HG02852 (cell line): ENCODE measurements at regions not wholly inside any gene's neighbourhood (a gene's known extent, or its start where the extent isn't known, plus 50 kb on each side); places are given as distances from the start of the nearest gene placed in this dataset.
"Not testable (repeated sequence)": the region's sequence is repeated elsewhere in the genome, so short reads cannot be mapped to it uniquely, and the experiment has no call there.

Source experiments
- ATAC-seq: cut with Tn5 transposase; IDR thresholded peaks from one replicate; pipeline ENCODE4 v1.9.1; 2021; ENCODE audit warnings: mild to moderate bottlenecking, moderate library complexity; ENCODE audit not compliant: unreplicated experiment

DNA sequence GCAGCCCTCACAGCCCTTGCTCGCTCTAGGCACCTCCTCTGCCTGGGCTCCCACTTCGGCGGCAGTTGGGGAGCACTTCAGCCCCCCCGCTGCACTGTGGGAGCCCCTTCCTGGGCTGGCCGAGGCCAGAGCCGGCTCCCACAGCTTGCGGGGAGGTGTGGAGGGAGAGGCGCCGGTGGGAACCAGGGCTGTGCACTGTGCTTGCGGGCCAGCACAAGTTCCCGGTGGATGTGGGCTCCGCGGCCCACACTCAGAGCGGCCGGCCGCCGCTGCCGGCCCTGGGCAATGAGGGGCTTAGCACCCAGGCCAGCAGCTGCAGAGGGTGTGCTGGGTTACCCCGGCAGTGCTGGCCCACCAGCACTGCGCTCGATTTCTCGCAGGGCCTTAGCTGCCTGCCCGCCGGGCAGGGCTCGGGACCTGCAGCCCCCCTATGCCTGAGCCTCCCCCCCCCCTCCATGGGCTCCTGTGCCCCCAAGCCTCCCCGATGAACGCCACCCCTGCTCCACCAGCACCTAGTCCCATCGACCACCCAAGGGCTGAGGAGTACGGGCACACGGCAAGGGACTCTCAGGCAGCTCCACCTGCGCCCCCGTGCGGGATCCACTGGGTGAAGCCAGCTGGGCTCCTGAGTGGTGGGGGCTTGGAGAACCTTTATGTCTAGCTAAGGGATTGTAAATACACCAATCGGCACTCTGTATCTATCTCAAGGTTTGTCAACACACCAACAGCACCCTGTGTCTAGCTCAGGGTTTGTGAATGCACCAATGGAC lies 224.8 kb downstream of the ZNF608 start:
- ATAC-seq, result no peak

DNA sequence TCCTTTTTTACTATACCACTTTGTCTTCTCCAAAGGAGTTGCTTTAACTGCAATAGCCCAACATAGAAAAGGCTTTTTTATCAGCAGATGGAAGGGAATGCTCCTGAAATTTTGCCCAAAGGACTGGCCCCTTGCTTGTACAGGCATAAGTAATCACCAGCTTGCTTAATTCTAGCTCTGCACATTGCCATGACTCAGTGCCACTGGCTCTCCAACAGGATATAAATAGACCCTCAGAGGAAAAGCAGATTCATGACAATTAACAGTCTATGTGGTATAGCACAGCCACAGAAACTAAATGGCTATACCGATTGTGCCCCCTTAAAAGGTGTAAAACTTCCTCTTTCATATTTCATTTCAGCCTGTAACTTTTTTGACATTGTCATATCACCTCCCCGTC lies 227.0 kb downstream of the ZNF608 start:
- ATAC-seq, result peak; percentile 75

DNA sequence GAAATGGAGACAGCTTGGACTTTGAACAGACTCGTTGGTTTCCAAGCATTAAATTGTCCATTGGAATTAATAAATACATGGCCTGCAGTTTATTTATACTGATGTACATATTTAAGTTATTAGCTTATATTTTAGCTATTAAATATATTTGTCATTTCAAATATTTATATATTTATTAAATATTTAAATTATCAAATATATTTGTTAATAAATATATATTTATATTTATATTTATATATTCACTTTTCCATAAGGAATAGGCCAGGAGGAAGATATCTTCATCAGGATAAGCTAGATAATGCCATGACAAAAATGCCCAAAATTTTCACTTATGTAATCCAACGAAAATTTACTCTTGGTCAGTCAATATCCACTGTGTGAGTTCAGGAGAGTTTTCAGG lies 229.9 kb downstream of the ZNF608 start:
- ATAC-seq, result no peak

DNA sequence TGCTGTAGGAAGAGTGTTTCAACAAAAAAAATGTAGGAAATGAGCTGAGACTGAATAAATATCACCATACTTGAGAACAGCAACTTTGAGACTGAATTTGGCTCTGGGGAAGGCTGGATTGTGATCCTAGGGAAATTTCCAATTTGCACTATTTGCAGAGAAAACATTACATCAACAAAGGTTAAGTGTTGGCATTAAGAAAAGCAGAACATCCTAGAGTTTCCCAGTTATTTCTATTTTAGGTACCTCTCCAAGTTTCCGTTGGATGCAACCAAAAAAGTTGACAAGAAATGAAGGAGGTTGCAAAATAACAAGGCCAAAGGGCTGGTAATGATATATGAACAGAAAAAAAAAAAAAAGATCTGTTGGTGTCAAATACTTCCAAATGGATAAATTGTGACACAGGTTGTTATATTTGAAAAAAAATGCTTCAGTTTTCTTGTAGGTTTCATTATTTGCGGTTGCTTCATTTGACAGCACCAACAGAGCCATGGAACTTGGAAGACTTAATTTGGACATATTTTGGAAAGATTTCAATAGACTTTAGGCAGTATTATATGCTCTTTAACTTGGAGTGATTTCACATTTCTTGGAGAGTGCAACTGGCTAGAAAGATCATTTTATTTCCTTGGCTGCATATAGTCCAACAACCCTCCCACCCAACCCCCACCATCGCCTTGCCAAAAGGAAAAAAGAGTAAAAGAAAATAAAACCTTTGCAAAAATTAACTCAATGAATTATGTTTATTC lies 230.8 kb downstream of the ZNF608 start:
- ATAC-seq, result no peak

DNA sequence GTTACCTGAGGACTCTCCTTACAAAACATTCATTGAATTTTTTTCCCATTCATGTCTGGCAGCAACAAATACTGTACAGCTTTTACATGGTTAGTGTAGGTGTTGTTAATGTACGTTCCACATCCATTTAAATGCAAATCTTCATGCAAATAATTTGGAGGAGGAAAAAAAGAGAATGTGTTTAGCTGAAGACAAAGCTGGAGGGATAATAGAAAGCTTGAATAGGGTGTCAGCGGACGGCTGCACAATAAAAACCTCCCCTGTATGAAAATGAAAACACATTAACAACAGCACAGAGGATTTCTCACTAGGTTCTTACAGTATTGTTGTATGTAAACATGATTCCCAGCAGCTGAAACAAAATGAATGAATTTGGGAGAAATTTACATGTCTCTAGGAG lies 231.5 kb downstream of the ZNF608 start:
- ATAC-seq, result no peak

GRCh38 chr5:124512952-124513632 lies 233.3 kb downstream of the ZNF608 start:
- no peak for ATAC-seq

- no peak for ATAC-seq
These were observed 234.2 kb downstream of the ZNF608 start for GRCh38 chr5:124512236-124512635.

- ATAC-seq, result no peak
These were observed 234.6 kb downstream of the ZNF608 start for GRCh38 chr5:124511791-124512190.

DNA sequence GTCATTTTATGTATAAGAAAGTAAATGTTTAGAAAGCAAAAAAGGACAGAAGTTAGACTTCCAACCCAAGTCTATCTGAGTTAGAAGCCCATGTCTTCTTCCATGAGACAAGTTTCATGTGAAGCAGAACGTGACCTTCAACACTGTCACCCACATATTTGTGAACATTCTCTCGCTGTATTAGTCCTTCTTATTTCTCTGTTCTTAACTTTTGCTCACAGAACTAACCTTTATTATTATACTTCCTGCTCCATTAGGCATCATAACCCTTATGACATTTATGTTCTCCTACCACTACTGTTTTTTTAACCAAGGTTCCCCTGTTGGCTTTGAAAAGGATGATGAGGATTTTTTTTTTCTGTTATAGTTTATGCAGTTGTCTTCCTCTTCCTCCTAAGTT lies 238.8 kb downstream of the ZNF608 start:
- no peak for ATAC-seq

GRCh38 chr5:124504081-124504916 lies 242.1 kb downstream of the ZNF608 start:
- ATAC-seq, result peak; percentile 96

DNA sequence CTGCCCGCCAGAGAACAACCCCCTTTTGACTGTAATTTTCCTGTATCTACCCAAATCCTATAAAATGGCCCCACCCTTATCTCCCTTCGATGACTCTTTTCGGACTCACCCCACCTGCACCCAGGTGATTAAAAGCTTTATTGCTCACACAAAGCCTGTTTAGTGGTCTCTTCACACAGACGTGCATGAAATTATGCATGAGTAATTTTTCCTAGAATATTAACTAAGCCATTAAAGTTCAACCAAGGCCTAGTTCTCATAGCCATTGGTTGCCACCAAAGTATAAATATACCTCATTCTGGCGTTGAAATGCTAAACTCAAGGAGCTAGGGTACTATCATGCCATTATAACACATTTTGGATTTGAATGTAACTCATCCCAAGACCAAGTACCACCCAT lies 243.9 kb downstream of the ZNF608 start:
- no peak for ATAC-seq

- not testable (repeated sequence) for ATAC-seq
These were observed 246.6 kb downstream of the ZNF608 start for GRCh38 chr5:124499818-124500217.

DNA sequence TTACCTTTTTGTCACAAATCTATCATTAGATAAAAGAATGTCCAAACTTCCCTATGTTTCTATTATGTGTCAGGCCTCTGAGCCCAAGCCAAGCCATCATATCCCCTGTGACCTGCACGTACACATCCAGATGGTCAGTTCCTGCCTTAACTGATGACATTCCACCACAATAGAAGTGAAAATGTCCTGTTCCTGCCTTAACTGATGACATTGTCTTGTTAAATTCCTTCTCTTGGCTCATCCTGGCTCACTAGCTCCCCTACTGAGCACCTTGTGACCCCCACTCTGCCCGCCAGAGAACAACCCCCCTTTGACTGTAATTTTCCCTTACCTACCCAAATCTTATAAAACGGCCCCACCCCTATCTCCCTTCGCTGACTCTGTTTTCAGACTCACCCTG lies 249.5 kb downstream of the ZNF608 start:
- ATAC-seq, result not testable (repeated sequence)

GRCh38 chr5:124494540-124495116 lies 251.8 kb downstream of the ZNF608 start:
- no peak for ATAC-seq

DNA sequence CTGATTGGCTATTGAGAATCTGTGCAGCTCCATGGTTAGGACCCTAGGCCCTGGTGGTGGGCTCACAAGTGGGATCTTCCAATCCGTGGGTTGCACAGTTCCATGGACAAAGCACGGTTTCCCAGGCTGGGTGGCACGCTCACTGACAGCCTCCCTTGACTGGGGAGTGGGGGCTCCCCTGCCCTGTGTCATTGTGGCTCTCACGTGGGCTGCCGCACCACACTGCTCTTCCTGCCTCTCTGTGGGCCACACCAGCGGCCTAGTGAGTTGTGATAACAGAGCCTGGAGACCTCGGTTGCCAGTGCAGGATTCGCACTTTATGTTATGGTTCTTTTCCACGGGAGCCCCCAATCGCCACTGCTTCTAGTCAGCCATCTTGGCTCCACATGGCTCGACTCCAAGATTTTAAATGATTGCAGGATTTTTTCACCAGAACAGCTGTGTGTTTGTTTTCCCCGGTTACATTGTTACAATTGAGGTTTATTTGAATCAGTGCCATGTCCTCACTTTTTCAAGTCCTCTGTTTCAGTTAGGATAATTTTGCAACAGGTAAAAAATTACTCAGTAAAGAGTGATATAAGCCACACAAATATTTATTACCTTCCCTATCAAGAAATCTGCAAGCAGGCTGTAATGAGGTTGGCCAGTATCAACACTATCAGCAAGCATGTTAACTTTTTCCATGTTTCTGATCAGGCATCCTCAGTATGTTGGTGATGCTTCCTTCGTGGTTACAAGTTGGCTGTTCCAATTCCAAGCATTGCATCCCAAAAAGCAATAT lies 253.8 kb downstream of the ZNF608 start:
- no peak for ATAC-seq

GRCh38 chr5:124490315-124490714 lies 256.1 kb downstream of the ZNF608 start:
- not testable (repeated sequence) for ATAC-seq

- ATAC-seq, result no peak
These were observed 265.0 kb downstream of the ZNF608 start for GRCh38 chr5:124481419-124481818.

DNA sequence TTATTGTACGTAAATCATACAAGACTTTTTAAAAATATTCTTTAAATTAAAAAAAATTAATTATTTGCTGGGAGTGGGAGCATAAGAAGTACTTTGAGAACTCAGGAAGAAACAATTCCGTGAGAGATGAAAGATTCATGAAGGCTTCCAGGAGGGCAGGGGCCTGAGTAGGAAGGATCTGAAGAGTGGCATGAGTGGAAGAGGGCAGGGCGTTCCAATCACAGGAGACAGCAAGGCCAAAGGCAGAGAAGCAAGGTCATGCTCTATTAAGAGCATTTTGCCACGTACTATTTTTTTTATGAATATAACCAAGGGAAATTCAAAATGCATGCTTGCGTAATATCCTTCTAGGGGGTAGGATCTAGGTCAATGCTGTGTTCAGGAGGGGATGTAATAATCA lies 265.5 kb downstream of the ZNF608 start:
- no peak for ATAC-seq

- ATAC-seq, result no peak
These were observed 266.4 kb downstream of the ZNF608 start for GRCh38 chr5:124480022-124480421.

DNA sequence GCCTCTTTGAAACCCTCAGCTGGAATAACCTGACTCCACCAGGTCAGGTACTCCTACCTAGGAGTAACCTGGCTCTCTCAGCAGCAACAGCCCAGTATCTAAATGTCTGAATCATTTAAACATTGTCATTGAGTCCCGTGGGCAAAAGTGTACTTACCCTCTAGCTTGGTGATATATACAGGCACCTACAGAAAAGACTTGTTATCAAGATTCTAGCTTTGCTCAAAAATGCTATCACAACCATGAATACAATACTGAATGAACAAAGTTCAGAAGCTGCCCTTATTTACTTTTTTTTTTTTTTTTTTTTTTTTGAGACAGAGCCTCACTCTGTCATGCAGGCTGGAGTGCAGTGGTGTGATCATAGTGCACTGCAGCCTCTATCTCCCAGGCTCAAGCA lies 268.2 kb downstream of the ZNF608 start:
- ATAC-seq, result no peak
